ENCODE measurements at regions not wholly inside any gene's neighbourhood (a gene's known extent, or its start where the extent isn't known, plus 50 kb on each side); places are given as distances from the start of the nearest gene placed in this dataset.

GRCh38 chr19:30076751-30077670, 135.0 kb downstream of the URI1 start:
- no peaks in the 10 kb centered on the region; the same call in 1 of the 2 replicates for H3K27me3 ChIP-seq
- H3K9me3 ChIP-seq (replicated peaks): no peaks in the 10 kb centered on the region
- H3K27ac ChIP-seq: no peak overlapping the region
- DNase-seq: no peak
- no peaks in the 10 kb centered on the region for H3K4me1 ChIP-seq
- no peaks in the 10 kb centered on the region for H3K36me3 ChIP-seq
- no peak overlapping the region for H3K4me3 ChIP-seq

- no peaks in the 10 kb centered on the region for H3K4me1 ChIP-seq
- H3K36me3 ChIP-seq: no peaks in the 10 kb centered on the region
- DNase-seq: no peak
- H3K9me3 ChIP-seq (replicated peaks): no peaks in the 10 kb centered on the region
- no peaks in the 10 kb centered on the region for H3K27me3 ChIP-seq
- H3K27ac ChIP-seq: no peak overlapping the region
- H3K4me3 ChIP-seq: no peak overlapping the region
These were observed 135.9 kb downstream of the URI1 start for GRCh38 chr19:30077851-30078355.

GRCh38 chr19:30078381-30078910, 136.4 kb downstream of the URI1 start:
- no peak overlapping the region for H3K4me3 ChIP-seq
- H3K36me3 ChIP-seq: no peaks in the 10 kb centered on the region
- H3K9me3 ChIP-seq (replicated peaks): no peaks in the 10 kb centered on the region
- no peak for DNase-seq
- H3K27me3 ChIP-seq: no peaks in the 10 kb centered on the region
- H3K27ac ChIP-seq: no peak overlapping the region
- no peaks in the 10 kb centered on the region for H3K4me1 ChIP-seq

- H3K27ac ChIP-seq: no peak overlapping the region
- no peaks in the 10 kb centered on the region for H3K4me1 ChIP-seq
- no peaks in the 10 kb centered on the region for H3K9me3 ChIP-seq (replicated peaks)
- no peaks in the 10 kb centered on the region for H3K27me3 ChIP-seq
- DNase-seq: no peak
- H3K36me3 ChIP-seq: no peaks in the 10 kb centered on the region
- no peak overlapping the region for H3K4me3 ChIP-seq
These were observed 137.2 kb downstream of the URI1 start for GRCh38 chr19:30079200-30079599.

- H3K27ac ChIP-seq: no peak overlapping the region
- H3K4me1 ChIP-seq: no peaks in the 10 kb centered on the region; the same call in 1 of the 2 replicates
- no peak for DNase-seq
- no peaks in the 10 kb centered on the region for H3K27me3 ChIP-seq
- H3K4me3 ChIP-seq: no peak overlapping the region
- no peaks in the 10 kb centered on the region for H3K36me3 ChIP-seq
- H3K9me3 ChIP-seq (replicated peaks): no peaks in the 10 kb centered on the region
These were observed 140.1 kb downstream of the URI1 start for GRCh38 chr19:30082168-30082567.

- H3K9me3 ChIP-seq (replicated peaks): no peaks in the 10 kb centered on the region
- DNase-seq: no peak
- H3K4me3 ChIP-seq: no peak overlapping the region
- no peaks in the 10 kb centered on the region for H3K27me3 ChIP-seq
- no peaks in the 10 kb centered on the region for H3K36me3 ChIP-seq
- no peaks in the 10 kb centered on the region; the same call in 1 of the 2 replicates for H3K4me1 ChIP-seq
- H3K27ac ChIP-seq: no peak overlapping the region
These were observed 140.6 kb downstream of the URI1 start for GRCh38 chr19:30082611-30083010.

- no peaks in the 10 kb centered on the region for H3K9me3 ChIP-seq (replicated peaks)
- no peak overlapping the region for H3K4me3 ChIP-seq
- no peak overlapping the region for H3K27ac ChIP-seq
- no peaks in the 10 kb centered on the region for H3K36me3 ChIP-seq
- no peaks in the 10 kb centered on the region for H3K27me3 ChIP-seq
- no peaks in the 10 kb centered on the region; the same call in 1 of the 2 replicates for H3K4me1 ChIP-seq
- no peak for DNase-seq
These were observed 141.2 kb downstream of the URI1 start for GRCh38 chr19:30083125-30083681.

GRCh38 chr19:30083701-30084156, 141.7 kb downstream of the URI1 start:
- H3K4me3 ChIP-seq: no peak overlapping the region
- no peak for DNase-seq
- H3K4me1 ChIP-seq: no peaks in the 10 kb centered on the region; the same call in 1 of the 2 replicates
- H3K36me3 ChIP-seq: no peaks in the 10 kb centered on the region
- H3K27me3 ChIP-seq: no peaks in the 10 kb centered on the region
- H3K27ac ChIP-seq: no peak overlapping the region
- no peaks in the 10 kb centered on the region for H3K9me3 ChIP-seq (replicated peaks)

GRCh38 chr19:30084390-30084819, 142.4 kb downstream of the URI1 start:
- H3K27ac ChIP-seq: no peak overlapping the region

GRCh38 chr19:30085394-30085793, 143.4 kb downstream of the URI1 start:
- Histone ChIP-seq H3K27me3 (no peaks in the 10 kb centered on the region), H3K4me3 (no peak overlapping the region), H3K9me3 (replicated peaks) (no peaks in the 10 kb centered on the region), H3K27ac (no peak overlapping the region), H3K4me1 (no peaks in the 10 kb centered on the region; the same call in 1 of the 2 replicates), H3K36me3 (no peaks in the 10 kb centered on the region)
- DNase-seq: peak; percentile 49 to 70

More at GRCh38 chr19:30084390-30084819, 142.4 kb downstream of the URI1 start:
- Histone ChIP-seq H3K4me1 (no peaks in the 10 kb centered on the region; the same call in 1 of the 2 replicates), H3K4me3 (no peak overlapping the region), H3K27me3 (no peaks in the 10 kb centered on the region), H3K9me3 (replicated peaks) (no peaks in the 10 kb centered on the region), H3K36me3 (no peaks in the 10 kb centered on the region)
- DNase-seq: no peak

GRCh38 chr19:30086220-30086619, 144.2 kb downstream of the URI1 start:
- H3K27ac ChIP-seq: no peak overlapping the region
- no peaks in the 10 kb centered on the region for H3K36me3 ChIP-seq
- H3K4me1 ChIP-seq: no peaks in the 10 kb centered on the region; the same call in 1 of the 2 replicates
- H3K4me3 ChIP-seq: no peak overlapping the region
- no peaks in the 10 kb centered on the region for H3K9me3 ChIP-seq (replicated peaks)
- no peaks in the 10 kb centered on the region for H3K27me3 ChIP-seq
- no peak for DNase-seq

GRCh38 chr19:30086916-30087315, 144.9 kb downstream of the URI1 start:
- no peak for DNase-seq
- Histone ChIP-seq H3K4me3 (no peak overlapping the region), H3K27me3 (no peaks in the 10 kb centered on the region), H3K36me3 (no peaks in the 10 kb centered on the region), H3K27ac (no peak overlapping the region), H3K4me1 (no peaks in the 10 kb centered on the region; the same call in 1 of the 2 replicates), H3K9me3 (replicated peaks) (no peaks in the 10 kb centered on the region)

GRCh38 chr19:30087381-30088138, 145.5 kb downstream of the URI1 start:
- no peaks in the 10 kb centered on the region; the same call in 1 of the 2 replicates for H3K4me1 ChIP-seq
- H3K27me3 ChIP-seq: no peaks in the 10 kb centered on the region
- H3K36me3 ChIP-seq: no peaks in the 10 kb centered on the region
- no peak for DNase-seq
- no peaks in the 10 kb centered on the region for H3K9me3 ChIP-seq (replicated peaks)
- no peak overlapping the region for H3K4me3 ChIP-seq
- no peak overlapping the region for H3K27ac ChIP-seq

GRCh38 chr19:30088567-30088966, 146.5 kb downstream of the URI1 start:
- H3K27me3 ChIP-seq: no peaks in the 10 kb centered on the region
- no peaks in the 10 kb centered on the region for H3K36me3 ChIP-seq
- no peaks in the 10 kb centered on the region for H3K9me3 ChIP-seq (replicated peaks)
- H3K4me1 ChIP-seq: no peaks in the 10 kb centered on the region; the same call in 1 of the 2 replicates
- no peak for DNase-seq
- no peak overlapping the region for H3K4me3 ChIP-seq
- H3K27ac ChIP-seq: no peak overlapping the region

Measured in SJCRH30 (cell line).